Lower leg skin (tissue), 3 donors: ENCODE measurements at regions not wholly inside any gene's neighbourhood (a gene's known extent, or its start where the extent isn't known, plus 50 kb on each side); places are given as distances from the start of the nearest gene placed in this dataset.

Experiments
- CTCF ChIP-seq, 3 donors: fragments of 450-650 bp; IDR thresholded peaks; one replicate each; pipeline ENCODE4 v1.5.1; 2016; ENCODE audit warnings: antibody characterized with exemption in 3 of 3, mild to moderate bottlenecking in 3 of 3, moderate library complexity in 2 of 3
- POLR2A ChIP-seq, 2 donors: fragments of 450-650 bp; IDR thresholded peaks; one replicate each; pipeline ENCODE4 v1.6.1; 2016 to 2017; ENCODE audit warnings: antibody characterized with exemption in 2 of 2, mild to moderate bottlenecking in 1 of 2, moderate library complexity in 1 of 2

- TF ChIP-seq CTCF (IDR thresholded peaks at IDR 0.05) (no peak), POLR2A (IDR thresholded peaks at IDR 0.05) (no peak)
Measured at GRCh38 chr7:155864991-155865690, 52.9 kb upstream of the SHH start.
